SK-N-SH (cell line): ENCODE measurements at regions not wholly inside any gene's neighbourhood (a gene's known extent, or its start where the extent isn't known, plus 50 kb on each side); places are given as distances from the start of the nearest gene placed in this dataset.

Experiments used
- CTCF ChIP-seq: fragments of 200-600 bp; sonication (generic); IDR thresholded peaks from 2 replicates; pipeline ENCODE4 v1.6.1; 2017; ENCODE audit warnings: antibody characterized with exemption, mild to moderate bottlenecking, moderate library complexity
- ELF1 ChIP-seq: IDR thresholded peaks from 2 replicates; pipeline ENCODE4 v1.4.0; 2012
- EP300 ChIP-seq, 2 experiments: IDR thresholded peaks; 2 replicates each; pipeline versions ENCODE4 v1.4.0 to v1.6.1; 2012; ENCODE audit warnings: borderline replicate concordance in 1 of 2, low read depth in 1 of 2, low read length in 1 of 2
- FOXM1 ChIP-seq: IDR thresholded peaks from 2 replicates; pipeline ENCODE4 v1.4.0; 2012; ENCODE audit warnings: low read depth, mild to moderate bottlenecking
- GABPA ChIP-seq: IDR thresholded peaks from 2 replicates; pipeline ENCODE4 v1.4.0; 2012; ENCODE audit warnings: low read depth, mild to moderate bottlenecking
- POLR2AphosphoS5 ChIP-seq: IDR thresholded peaks from 2 replicates; pipeline ENCODE4 v1.6.1; 2012; ENCODE audit warnings: low read depth, low read length
- RAD21 ChIP-seq: IDR thresholded peaks from 2 replicates; pipeline ENCODE4 v1.6.1; 2012; ENCODE audit warnings: mild to moderate bottlenecking, low read length
- REST ChIP-seq: IDR thresholded peaks from 2 replicates; pipeline ENCODE4 v1.6.1; 2012; ENCODE audit warnings: mild to moderate bottlenecking, low read depth, low read length, moderate library complexity
- SIN3A ChIP-seq: IDR thresholded peaks from 2 replicates; pipeline ENCODE4 v1.6.1; 2012; ENCODE audit warnings: low read depth, mild to moderate bottlenecking, low read length, moderate library complexity, borderline replicate concordance
- SMC3 ChIP-seq: IDR thresholded peaks from 2 replicates; pipeline ENCODE4 v1.6.1; 2012; ENCODE audit warnings: low read depth, low read length, improper control_type of control experiment
- TCF12 ChIP-seq: IDR thresholded peaks from 2 replicates; pipeline ENCODE4 v1.4.0; 2012
- USF1 ChIP-seq: IDR thresholded peaks from 2 replicates; pipeline ENCODE4 v1.4.0; 2012; ENCODE audit warnings: low read depth, borderline replicate concordance
- USF2 ChIP-seq: fragments of 150-350 bp; IDR thresholded peaks from 2 replicates; pipeline ENCODE4 v1.6.1; 2017; ENCODE audit warnings: antibody characterized with exemption, low read length, low read depth, borderline replicate concordance

- TF ChIP-seq POLR2AphosphoS5 (no peak; the same call in 1 of the 2 replicates), REST (no peak), CTCF (no peak), EP300 (IDR thresholded peaks at IDR 0.05; ENCODE audit: borderline replicate concordance in 1 of 2, low read depth in 1 of 2, low read length in 1 of 2) (0 out of 4 replicates have a peak, but pooled peaks have one; percentile 5 to 14), GABPA (no peak), SIN3A (no peak), TCF12 (peak; percentile 73), SMC3 (no peak), RAD21 (no peak), FOXM1 (no peak), USF1 (no peak), USF2 (no peak), ELF1 (no peak)
Measured at GRCh38 chr2:42116195-42117181, 52.7 kb upstream of the EML4 start.
